ENCODE measurements at regions not wholly inside any gene's neighbourhood (a gene's known extent, or its start where the extent isn't known, plus 50 kb on each side); places are given as distances from the start of the nearest gene placed in this dataset.

GRCh38 chr10:2949948-2950354 is 117.4 kb upstream of the PFKP start:
- ATAC-seq (no peak), DNase-seq (no peak)
- H3K4me3 ChIP-seq: no peak overlapping the region
- no peak for TF ChIP-seq CTCF (IDR thresholded peaks at IDR 0.05)
- no peaks in the 10 kb centered on the region for H3K9me3 ChIP-seq
- intact Hi-C loops (cut with DNase I): no loop called here
- no peaks in the 10 kb centered on the region for H3K4me1 ChIP-seq
- H3K36me3 ChIP-seq: no peaks in the 10 kb centered on the region
- no peaks in the 10 kb centered on the region for H3K27me3 ChIP-seq
- no peak overlapping the region for H3K27ac ChIP-seq

- H3K4me1 ChIP-seq: no peaks in the 10 kb centered on the region
- ATAC-seq (no peak), DNase-seq (no peak)
- H3K27me3 ChIP-seq: no peaks in the 10 kb centered on the region
- H3K27ac ChIP-seq: no peak overlapping the region
- no peaks in the 10 kb centered on the region for H3K9me3 ChIP-seq
- H3K36me3 ChIP-seq: no peaks in the 10 kb centered on the region
- intact Hi-C loops (cut with DNase I): no loop called here
- no peak overlapping the region for H3K4me3 ChIP-seq
- TF ChIP-seq CTCF (IDR thresholded peaks at IDR 0.05): no peak
Observed at GRCh38 chr10:2949221-2949947, 118.0 kb upstream of the PFKP start.

- Histone ChIP-seq H3K4me3 (no peak overlapping the region), H3K27ac (no peak overlapping the region), H3K36me3 (no peaks in the 10 kb centered on the region), H3K9me3 (no peaks in the 10 kb centered on the region), H3K4me1 (no peaks in the 10 kb centered on the region), H3K27me3 (no peaks in the 10 kb centered on the region)
- ATAC-seq (no peak), DNase-seq (no peak)
- TF ChIP-seq CTCF (IDR thresholded peaks at IDR 0.05): no peak
- intact Hi-C loops (cut with DNase I): no loop called here
Observed at GRCh38 chr10:2948127-2948854, 119.1 kb upstream of the PFKP start.

GRCh38 chr10:2944788-2945187 is 122.6 kb upstream of the PFKP start:
- H3K27me3 ChIP-seq: no peaks in the 10 kb centered on the region
- TF ChIP-seq CTCF (IDR thresholded peaks at IDR 0.05): no peak
- DNase-seq: no peak
- H3K27ac ChIP-seq: no peak overlapping the region
- H3K9me3 ChIP-seq: no peaks in the 10 kb centered on the region
- no peak for ATAC-seq
- intact Hi-C loops (cut with DNase I): no loop called here
- H3K4me1 ChIP-seq: no peaks in the 10 kb centered on the region
- H3K36me3 ChIP-seq: no peaks in the 10 kb centered on the region
- H3K4me3 ChIP-seq: no peak overlapping the region

- Histone ChIP-seq H3K27me3 (no peaks in the 10 kb centered on the region), H3K4me1 (no peaks in the 10 kb centered on the region), H3K36me3 (no peaks in the 10 kb centered on the region), H3K27ac (no peak overlapping the region), H3K4me3 (no peak overlapping the region), H3K9me3 (no peaks in the 10 kb centered on the region)
- DNase-seq (no peak), ATAC-seq (no peak)
- intact Hi-C loops (cut with DNase I): no loop called here
- TF ChIP-seq CTCF (IDR thresholded peaks at IDR 0.05): no peak
Observed at GRCh38 chr10:2943932-2944614, 123.3 kb upstream of the PFKP start.

Data from upper lobe of right lung (tissue), 1 donor.